Gastrocnemius medialis (tissue), 4 donors: ENCODE measurements at regions not wholly inside any gene's neighbourhood (a gene's known extent, or its start where the extent isn't known, plus 50 kb on each side); places are given as distances from the start of the nearest gene placed in this dataset.

Experiments used
- POLR2A ChIP-seq, 2 donors: fragments of 450-650 bp; IDR thresholded peaks; one replicate each; pipeline ENCODE4 v1.6.1; 2017; ENCODE audit warnings: antibody characterized with exemption in 2 of 2, mild to moderate bottlenecking in 2 of 2, moderate library complexity in 2 of 2
- TF ChIP-seq, protein P1 (sequence below), 5 experiments: fragments of 450-650 bp in 3 of 5; fragments of 200-600 bp in 2 of 5; sonication (generic) in 2 of 5; IDR thresholded peaks in 4 of 5; conservative IDR thresholded peaks in 1 of 5; 1 replicate in 4 of 5; 2 replicates in 1 of 5; pipeline ENCODE4 v1.5.1; 2016 to 2019; ENCODE audit warnings: antibody characterized with exemption in 5 of 5, mild to moderate bottlenecking in 3 of 5, moderate library complexity in 3 of 5

DNA sequence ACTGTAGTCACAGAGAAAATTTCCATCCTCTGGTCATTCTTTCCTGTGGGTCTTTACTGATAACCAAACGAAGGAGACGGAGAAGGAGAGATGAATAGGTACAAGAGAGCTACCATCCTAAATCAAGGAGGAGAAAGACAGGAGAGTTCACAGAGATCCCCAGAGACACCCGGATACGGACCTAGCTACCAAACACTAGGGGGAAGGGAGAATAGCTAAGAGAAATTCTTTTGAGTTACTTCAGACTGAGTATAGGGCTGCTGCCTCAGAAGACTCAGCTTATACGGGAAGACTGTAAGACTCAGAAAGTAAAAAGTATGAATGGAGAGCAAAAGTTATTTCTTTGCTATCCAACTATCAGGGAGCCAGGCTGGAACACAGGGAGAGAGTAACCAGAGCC lies 572.1 kb downstream of the C4orf33 start:
- TF ChIP-seq, protein P1, sequence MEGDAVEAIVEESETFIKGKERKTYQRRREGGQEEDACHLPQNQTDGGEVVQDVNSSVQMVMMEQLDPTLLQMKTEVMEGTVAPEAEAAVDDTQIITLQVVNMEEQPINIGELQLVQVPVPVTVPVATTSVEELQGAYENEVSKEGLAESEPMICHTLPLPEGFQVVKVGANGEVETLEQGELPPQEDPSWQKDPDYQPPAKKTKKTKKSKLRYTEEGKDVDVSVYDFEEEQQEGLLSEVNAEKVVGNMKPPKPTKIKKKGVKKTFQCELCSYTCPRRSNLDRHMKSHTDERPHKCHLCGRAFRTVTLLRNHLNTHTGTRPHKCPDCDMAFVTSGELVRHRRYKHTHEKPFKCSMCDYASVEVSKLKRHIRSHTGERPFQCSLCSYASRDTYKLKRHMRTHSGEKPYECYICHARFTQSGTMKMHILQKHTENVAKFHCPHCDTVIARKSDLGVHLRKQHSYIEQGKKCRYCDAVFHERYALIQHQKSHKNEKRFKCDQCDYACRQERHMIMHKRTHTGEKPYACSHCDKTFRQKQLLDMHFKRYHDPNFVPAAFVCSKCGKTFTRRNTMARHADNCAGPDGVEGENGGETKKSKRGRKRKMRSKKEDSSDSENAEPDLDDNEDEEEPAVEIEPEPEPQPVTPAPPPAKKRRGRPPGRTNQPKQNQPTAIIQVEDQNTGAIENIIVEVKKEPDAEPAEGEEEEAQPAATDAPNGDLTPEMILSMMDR (IDR thresholded peaks at IDR 0.05 in 4 of 5, conservative IDR thresholded peaks at IDR 0.05 in 1 of 5), result no peak
- no peak for TF ChIP-seq POLR2A (IDR thresholded peaks at IDR 0.05)
